ENCODE measurements at regions not wholly inside any gene's neighbourhood (a gene's known extent, or its start where the extent isn't known, plus 50 kb on each side); places are given as distances from the start of the nearest gene placed in this dataset.

DNA sequence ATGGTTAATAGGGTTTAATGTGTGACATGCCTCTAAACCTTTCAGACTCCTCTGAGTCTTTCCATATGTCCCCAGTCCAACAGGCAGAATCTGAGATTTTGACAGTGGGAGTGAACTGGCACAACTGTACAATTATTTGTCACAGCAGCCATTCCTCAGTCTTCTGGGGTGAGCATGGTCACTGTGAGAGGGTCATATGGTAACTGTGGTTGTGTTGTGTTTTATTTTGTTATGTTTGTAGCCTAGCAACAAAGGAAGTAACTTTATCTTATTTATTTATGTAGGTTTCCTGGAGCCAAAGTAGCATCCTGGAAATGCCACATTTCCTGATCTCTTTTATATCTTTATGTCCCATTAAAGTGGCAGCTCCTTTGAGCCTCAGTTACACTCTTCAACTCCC lies 1067.9 kb downstream of the TTLL7 start:
- Histone ChIP-seq H3K36me3 (replicated peaks in 1 of 2) (no peaks in the 10 kb centered on the region), H3K27ac (no peak overlapping the region), H3K4me1 (replicated peaks in 1 of 2) (no peaks in the 10 kb centered on the region), H3K4me3 (no peak overlapping the region), H3K9me3 (replicated peaks in 1 of 3) (no peaks in the 10 kb centered on the region), H3K27me3 (no peaks in the 10 kb centered on the region)
- TF ChIP-seq POLR2A (IDR thresholded peaks at IDR 0.05) = no peak
- TF ChIP-seq, protein P1, sequence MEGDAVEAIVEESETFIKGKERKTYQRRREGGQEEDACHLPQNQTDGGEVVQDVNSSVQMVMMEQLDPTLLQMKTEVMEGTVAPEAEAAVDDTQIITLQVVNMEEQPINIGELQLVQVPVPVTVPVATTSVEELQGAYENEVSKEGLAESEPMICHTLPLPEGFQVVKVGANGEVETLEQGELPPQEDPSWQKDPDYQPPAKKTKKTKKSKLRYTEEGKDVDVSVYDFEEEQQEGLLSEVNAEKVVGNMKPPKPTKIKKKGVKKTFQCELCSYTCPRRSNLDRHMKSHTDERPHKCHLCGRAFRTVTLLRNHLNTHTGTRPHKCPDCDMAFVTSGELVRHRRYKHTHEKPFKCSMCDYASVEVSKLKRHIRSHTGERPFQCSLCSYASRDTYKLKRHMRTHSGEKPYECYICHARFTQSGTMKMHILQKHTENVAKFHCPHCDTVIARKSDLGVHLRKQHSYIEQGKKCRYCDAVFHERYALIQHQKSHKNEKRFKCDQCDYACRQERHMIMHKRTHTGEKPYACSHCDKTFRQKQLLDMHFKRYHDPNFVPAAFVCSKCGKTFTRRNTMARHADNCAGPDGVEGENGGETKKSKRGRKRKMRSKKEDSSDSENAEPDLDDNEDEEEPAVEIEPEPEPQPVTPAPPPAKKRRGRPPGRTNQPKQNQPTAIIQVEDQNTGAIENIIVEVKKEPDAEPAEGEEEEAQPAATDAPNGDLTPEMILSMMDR (IDR thresholded peaks at IDR 0.05) = no peak
- intact Hi-C loops (cut with DNase I) = no loop called here
- no peak for DNase-seq

DNA sequence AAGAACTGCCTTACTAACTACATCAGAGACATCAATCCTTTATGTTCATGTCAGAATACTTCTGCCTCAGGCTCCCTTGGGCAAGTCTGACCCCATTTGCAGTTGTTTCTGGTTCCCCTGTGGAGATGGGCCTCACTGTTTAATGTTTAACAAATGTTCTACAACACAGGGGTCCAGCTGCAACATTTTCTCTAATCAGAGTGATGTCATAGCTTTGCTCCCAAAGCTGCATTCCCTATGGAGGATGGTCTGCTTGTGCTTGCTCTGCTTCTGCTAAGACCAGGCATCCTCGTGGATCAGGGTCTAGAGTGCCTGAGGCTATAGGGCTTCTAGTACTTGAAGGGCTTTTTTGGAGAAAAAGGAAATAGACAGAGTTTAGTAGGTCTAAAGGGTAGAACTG lies 1071.2 kb downstream of the TTLL7 start:
- TF ChIP-seq, protein P1 (IDR thresholded peaks at IDR 0.05) = no peak
- TF ChIP-seq POLR2A (IDR thresholded peaks at IDR 0.05) = no peak
- no peak for DNase-seq
- Histone ChIP-seq H3K27ac (no peak overlapping the region), H3K27me3 (no peaks in the 10 kb centered on the region), H3K4me1 (replicated peaks in 1 of 2) (no peaks in the 10 kb centered on the region), H3K4me3 (no peak overlapping the region), H3K9me3 (replicated peaks in 1 of 3) (no peaks in the 10 kb centered on the region), H3K36me3 (replicated peaks in 1 of 2) (no peaks in the 10 kb centered on the region)
- WGBS, 4 donors = 60 to 77% (median 74%) methylated on average over 1 of the region's 1 CpG
- intact Hi-C loops (cut with DNase I) = no loop called here

DNA sequence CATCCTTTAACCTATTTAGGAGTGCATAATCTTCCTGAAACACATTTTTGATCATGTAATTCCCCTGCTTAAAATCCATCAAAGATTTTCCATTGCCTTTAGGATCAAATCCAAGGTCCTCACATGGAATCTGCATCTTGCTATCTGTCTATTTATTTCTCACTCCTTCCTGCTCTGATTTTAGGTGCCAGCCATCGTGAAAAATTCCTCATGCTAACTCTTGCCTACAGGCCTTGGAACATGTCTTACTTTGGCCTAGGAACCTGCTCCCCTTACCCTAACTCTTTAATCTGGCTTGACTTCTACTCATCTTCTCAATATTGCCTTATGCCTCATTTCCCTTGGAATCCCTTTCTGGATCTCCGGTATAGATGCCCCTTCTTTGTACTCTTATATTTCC lies 1074.3 kb downstream of the TTLL7 start:
- TF ChIP-seq POLR2A (IDR thresholded peaks at IDR 0.05) = no peak
- TF ChIP-seq, protein P1 (IDR thresholded peaks at IDR 0.05) = no peak
- whole genome bisulfite sequencing, 4 donors = 84 to 89% (median 84%) methylated on average over 2 of the region's 2 CpGs
- H3K4me1 ChIP-seq (replicated peaks in 1 of 2) = peaks cover 7 to 8% of the 10 kb centered on the region in 2 donors
- intact Hi-C loops (cut with DNase I) = no loop called here
- H3K27me3 ChIP-seq = no peaks in the 10 kb centered on the region
- no peak for DNase-seq
- H3K36me3 ChIP-seq (replicated peaks in 1 of 2) = no peaks in the 10 kb centered on the region
- H3K4me3 ChIP-seq = no peak overlapping the region
- H3K27ac ChIP-seq = no peak overlapping the region
- H3K9me3 ChIP-seq (replicated peaks in 1 of 3) = no peaks in the 10 kb centered on the region

DNA sequence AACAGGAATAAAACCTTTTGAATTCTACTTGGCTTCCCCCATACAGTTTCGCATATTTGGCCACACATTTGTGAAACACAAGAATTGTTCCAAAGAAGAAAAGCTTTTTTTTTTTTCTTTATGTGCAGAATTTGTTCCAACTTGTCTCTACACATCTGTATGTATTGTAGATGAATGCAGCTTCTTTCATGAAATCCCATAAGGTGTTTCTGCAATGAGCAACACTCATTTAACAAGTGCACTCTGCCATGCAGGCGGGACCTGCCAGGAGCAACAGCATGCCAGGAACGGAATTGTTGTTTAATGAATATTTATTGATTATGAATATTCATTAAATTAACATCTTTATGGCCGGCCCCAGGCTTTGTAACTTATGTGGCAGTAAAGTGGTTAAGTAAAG lies 1075.0 kb downstream of the TTLL7 start:
- intact Hi-C loops (cut with DNase I) = no loop called here
- Histone ChIP-seq H3K4me1 (replicated peaks in 1 of 2) (peaks cover 9 to 12% of the 10 kb centered on the region in 2 donors), H3K27ac (no peak overlapping the region), H3K4me3 (no peak overlapping the region), H3K36me3 (replicated peaks in 1 of 2) (no peaks in the 10 kb centered on the region), H3K27me3 (no peaks in the 10 kb centered on the region), H3K9me3 (replicated peaks in 1 of 3) (no peaks in the 10 kb centered on the region)
- no peak for DNase-seq
- 86 to 92% (median 87%) methylated on average over 4 of the region's 4 CpGs for WGBS, 4 donors
- TF ChIP-seq, protein P1 (IDR thresholded peaks at IDR 0.05) = no peak
- TF ChIP-seq POLR2A (IDR thresholded peaks at IDR 0.05) = no peak

Data from adrenal gland (tissue), 9 donors.